ENCODE measurements at regions not wholly inside any gene's neighbourhood (a gene's known extent, or its start where the extent isn't known, plus 50 kb on each side); places are given as distances from the start of the nearest gene placed in this dataset.
"Not testable (repeated sequence)": the region's sequence is repeated elsewhere in the genome, so short reads cannot be mapped to it uniquely, and the experiment has no call there.

DNA sequence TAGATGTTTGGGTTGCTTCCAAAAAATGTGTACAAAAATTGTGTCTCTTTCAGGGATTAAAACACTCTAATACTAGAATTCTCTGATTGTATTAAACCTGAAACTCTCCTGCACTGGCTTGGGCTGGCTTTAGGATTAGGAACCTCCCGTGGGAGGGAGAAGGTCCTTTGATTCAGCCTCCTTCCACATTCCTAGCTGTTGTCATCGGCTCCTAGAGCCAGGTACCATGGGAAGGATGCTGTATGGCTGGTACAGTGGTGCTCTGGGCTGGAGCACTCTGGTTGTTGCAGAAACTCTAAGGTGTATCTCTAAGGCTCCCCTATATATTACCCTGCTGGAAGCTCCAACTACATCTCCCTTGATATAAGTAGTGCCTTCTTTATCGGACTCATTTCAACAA, 245.2 kb upstream of the FOXK1 start:
- no peak for DNase-seq (ENCODE audit: low read depth in 2 of 3, low spot score in 2 of 3)

DNA sequence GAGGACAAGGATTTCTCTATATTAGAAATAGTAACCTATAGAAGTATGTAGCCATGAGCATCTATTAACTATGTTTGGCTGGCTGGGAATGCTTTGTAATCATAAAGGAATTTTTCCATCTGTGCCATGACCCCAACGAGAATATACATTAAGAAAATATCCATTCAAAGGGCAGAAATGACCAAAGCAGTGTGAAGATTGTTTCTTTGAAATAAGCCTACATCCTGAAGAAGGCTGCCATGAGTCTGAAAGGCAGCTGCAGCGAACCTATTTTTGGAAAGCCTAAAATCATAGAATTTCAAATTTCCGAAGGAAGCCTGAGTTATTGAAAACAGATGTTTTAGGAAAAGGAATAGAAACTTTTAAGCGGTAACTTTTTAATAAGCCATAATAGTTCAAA, 244.2 kb upstream of the FOXK1 start:
- no peak for DNase-seq (ENCODE audit: low read depth in 2 of 3, low spot score in 2 of 3)

DNA sequence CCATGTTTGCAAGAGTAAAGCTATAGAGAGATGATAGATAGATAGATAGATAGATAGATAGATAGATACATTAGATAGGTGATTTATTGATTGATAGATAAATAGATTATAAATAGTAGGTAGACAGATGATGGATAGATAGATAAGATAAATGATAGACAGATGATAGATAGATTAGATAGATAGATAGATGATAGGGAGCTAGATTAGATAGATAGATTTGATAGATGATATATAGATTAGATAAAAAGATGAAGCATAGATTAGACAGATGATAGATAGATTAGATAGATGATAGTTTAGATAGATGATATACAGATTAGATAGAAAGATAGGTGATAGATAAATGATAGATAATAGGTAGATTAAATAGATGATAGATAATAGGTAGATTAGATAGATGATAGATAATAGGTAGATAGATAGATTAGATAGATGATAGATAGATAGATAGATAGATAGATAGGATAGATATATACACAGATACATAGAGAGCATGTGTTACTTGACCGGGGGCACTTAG, 243.3 kb upstream of the FOXK1 start:
- DNase-seq (ENCODE audit: low read depth in 2 of 3, low spot score in 2 of 3), result no peak

DNA sequence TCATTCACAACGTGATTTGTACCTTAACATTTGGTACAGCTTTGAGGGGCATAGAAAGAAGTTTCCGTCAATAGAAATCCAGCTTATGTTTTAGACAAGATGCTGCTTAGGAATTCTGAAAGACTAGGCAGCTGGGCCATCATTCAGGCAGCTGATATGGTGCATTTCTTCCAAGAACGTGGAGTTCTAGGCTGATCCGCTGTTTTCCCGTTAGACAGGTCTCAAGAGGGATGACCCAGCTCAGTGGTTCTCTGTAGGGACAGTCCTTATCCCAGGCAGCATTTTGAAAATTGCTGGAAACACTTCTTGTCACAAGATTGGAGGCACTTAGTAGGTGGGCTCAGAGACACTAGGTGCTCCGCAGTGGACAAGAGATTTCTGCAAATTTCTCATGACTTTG, 242.7 kb upstream of the FOXK1 start:
- no peak for DNase-seq (ENCODE audit: low read depth in 2 of 3, low spot score in 2 of 3)

DNA sequence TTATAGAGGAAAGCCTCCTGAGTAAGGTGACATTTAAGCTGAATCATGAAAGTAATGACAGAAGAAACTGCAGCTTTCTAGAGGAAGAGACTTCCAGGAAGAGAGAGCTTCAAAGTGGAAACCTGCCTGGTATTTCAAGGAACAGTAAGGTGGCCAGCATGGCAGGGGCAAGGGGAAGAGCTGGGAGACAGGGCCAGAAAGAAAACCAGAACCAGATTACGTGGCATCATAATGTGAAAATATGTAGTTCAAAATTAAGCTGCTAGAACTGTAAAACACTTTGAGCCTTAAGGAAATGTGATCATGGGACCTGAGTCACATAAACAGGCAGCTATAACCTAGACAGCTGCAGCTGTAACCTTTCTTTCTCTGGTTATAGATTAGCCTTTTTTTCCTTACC, 238.0 kb upstream of the FOXK1 start:
- no peak for DNase-seq (ENCODE audit: low read depth in 2 of 3, low spot score in 2 of 3)

DNA sequence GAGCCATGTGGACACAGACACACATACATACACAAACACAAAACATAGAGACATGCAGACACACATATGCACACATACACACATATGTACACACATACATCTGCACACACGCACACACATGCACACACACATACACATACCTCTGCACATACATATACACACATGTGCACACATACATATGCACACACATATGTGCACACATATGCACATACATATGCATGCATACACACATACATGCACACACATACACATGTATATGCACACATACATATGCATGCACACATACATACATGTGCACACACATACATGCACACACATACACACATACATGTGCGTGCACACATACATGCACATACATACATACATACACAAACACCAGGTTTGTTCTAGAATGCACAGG, 236.3 kb upstream of the FOXK1 start:
- DNase-seq (ENCODE audit: low read depth in 2 of 3, low spot score in 2 of 3), result no peak

DNA sequence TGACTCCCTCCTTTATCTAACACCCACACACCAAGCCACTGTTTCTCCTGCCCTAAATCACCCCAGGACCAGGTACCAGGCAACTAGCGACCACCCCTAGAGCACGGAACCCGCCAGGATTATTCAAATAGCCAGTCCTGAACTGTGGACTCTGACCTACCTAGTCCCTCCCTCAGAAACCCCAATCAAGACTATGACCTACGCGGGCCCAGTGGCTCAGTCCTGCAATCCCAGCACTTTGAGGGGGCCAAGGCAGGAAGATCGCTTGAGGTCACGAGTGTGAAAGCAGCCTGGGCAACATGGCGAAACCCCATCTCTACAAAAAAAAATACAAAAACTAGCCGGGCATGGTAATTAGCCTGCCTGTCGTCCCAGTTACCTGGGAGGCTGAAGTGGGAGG, 232.8 kb upstream of the FOXK1 start:
- DNase-seq (ENCODE audit: low read depth in 2 of 3, low spot score in 2 of 3), result no peak

DNA sequence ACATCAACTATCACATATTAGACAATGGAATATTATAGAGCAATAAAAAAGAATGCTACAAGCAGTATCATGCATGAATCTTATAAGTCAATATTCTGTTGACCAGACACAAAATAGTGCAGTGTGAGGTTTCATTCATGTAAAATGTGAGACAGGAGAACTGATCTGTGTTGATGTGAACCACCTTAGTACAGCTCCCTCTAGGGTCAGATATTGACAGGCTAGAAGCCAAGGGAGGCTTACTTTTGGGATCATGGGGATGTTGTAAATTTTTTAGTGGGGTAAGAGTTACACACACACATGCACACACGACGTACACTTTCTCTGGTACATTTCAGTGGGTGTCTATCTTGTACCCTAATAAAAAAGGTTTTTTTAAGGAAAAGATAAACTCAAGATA, 231.6 kb upstream of the FOXK1 start:
- DNase-seq (ENCODE audit: low read depth in 2 of 3, low spot score in 2 of 3), result no peak

DNA sequence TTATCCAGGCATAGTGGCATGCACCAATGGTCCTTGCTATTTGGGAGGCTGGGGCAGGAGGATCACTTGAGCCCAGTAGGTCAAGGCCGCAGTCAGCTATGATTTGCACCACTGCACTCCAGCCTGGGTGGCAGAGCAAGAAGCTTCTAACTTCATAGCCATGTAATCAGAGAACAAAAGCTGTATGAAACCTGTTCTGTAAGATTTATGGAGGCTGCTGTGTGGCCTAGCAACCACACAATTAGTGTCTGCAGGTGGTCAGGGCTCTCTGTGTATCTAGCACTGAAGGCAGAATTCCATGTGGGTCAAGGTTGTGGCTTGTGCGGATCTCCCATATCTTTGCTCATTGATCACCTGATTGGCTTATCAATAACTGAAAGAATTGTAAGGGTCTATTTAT, 221.5 kb upstream of the FOXK1 start:
- DNase-seq (ENCODE audit: low read depth in 2 of 3, low spot score in 2 of 3), result no peak

DNA sequence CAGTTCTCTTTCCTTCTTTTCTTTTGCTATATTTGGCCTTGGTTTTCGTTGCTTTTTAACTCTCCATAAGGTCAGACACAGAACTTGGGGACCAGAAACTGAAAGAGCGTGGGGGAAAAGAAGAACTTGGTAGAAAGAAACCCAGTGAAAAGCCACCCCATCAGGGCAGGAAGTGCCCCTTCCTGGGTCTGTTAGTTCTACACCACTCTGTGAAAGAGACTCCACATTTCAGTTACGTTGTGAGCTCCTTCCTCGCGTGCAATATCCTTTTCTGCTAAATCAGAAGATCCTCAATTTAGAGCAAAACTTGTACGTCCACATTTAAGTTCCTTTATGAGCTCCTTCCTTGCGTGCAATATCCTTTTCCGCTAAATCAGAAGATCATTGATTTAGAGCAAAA, 220.6 kb upstream of the FOXK1 start:
- no peak for DNase-seq (ENCODE audit: low read depth in 2 of 3, low spot score in 2 of 3)

DNA sequence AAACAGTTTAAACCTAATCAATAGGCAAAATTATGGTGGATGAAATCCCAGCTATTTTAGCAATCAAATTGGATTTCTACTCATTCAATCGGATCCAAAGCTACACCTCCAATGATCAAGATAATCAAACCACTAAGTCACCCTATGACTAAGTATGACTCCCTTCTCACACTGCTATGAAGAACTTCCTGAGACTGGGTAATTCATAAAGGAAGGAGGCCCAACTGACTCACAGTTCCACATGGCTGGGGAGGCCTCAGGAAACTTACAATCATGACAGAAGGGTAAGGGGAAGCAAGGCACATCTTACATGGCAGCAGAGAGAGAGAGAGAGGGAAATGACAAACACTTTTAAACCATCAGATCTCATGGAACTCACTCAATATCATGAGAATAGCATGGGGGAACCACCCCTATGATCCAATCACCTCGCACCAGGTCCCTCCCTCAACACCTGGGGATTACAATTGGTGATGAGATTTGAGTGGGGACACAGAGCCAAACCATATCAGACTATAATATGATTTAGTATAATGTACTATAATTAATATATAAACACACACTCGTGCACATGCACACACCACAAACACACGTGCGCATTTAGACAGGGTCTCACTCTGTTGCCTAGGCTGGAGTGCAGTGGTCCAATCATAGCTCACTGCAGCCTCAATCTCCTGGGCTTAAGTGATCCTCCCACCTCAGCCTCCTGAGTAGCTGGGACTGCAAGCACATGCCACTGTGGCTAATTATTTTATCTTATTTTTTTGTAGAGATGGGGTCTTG, 213.6 kb upstream of the FOXK1 start:
- DNase-seq (ENCODE audit: low read depth in 2 of 3, low spot score in 2 of 3), result no peak

DNA sequence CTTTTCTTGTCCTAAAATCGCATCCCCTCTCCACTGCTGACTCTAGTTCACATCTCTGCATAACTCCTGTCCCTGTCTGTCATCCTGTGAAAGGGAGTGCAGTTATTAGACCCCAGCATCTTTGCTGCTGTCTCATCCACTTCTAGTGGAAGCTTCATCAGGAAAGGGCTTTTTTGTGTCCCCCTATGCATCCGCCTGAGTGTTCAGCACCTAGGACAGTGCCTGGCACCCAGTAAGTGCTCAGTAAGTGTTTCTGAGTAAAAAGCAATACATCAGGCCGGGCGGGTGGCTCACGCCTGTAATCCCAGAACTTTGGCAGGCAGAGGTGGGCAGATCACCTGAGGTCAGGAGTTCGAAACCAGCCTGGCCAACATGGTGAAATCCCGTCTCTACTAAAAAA, 211.8 kb upstream of the FOXK1 start:
- no peak for DNase-seq (ENCODE audit: low read depth in 2 of 3, low spot score in 2 of 3)

DNA sequence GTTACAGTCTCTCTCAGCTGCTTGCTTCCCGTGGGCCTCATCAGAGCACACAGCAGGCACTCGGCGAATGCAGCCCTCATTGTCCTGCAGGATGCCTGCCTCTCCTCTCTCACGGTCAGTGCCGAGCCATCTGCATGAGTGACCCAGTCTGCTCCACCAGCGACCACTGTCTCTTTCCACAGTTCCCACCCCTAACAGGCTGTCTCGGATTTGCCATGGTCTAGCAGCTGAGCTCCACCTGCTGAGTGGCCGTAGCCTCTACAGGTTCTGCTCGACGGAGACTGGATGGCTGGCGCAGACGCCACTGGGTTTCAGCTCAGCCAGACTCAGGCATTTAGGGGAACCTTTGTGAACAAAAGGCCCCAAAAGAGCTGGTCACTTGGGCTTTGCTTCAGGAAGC, 209.4 kb upstream of the FOXK1 start:
- DNase-seq (ENCODE audit: low read depth in 2 of 3, low spot score in 2 of 3), result no peak

DNA sequence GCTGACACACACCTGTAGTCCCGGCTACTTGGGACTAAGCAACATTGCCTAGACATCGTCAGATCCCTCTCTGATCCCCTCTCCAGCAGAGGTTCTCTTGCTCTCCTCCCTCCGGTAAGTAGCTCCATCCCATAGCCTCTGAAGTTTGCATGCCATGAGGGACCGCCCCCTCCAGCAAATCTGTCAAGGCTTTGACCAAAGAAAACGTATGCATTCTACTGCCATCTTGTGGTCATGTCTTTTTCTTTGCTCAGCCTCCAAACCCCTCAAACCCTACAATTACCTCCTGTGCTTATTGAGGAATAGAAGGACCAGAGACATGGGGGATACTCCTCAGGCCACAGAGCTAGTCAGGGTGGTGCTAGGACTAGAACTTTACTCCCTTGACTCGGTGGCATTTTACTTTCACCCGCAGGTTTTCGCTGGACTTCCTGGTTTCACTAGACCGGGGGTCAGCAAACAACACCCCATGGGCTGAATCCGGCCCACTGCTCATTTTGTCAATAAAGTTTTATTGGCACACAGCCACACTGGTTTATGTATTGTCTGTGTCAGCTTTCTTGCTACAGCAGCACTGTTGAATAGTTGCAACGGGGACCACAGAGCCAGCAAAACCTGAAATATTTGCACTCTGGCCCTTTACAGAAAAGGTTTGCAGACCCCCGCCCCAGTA, 202.6 kb upstream of the FOXK1 start:
- peak in 2 of 3 donors; percentile 36 to 51 for DNase-seq (ENCODE audit: low read depth in 2 of 3, low spot score in 2 of 3)

DNA sequence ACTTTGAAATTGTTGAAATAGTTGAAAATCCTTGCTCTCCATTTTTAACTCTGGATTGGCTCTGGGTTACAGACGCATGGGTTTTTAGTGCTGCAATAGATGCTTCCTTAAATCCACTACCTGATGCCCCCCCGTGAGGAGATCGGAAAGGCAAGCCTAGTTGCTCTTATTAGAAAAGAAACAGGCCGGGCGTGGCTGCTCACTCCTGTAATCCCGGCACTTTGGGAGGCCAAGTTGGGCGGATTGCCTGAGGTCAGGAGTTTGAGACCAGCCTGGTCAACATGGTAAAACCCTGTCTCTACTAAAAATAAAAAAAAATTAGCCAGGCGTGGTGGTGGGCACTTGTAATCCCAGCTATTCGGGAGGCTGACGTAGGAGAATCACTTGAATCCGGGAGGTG, 202.0 kb upstream of the FOXK1 start:
- not testable (repeated sequence) for DNase-seq (ENCODE audit: low read depth in 2 of 3, low spot score in 2 of 3)

DNA sequence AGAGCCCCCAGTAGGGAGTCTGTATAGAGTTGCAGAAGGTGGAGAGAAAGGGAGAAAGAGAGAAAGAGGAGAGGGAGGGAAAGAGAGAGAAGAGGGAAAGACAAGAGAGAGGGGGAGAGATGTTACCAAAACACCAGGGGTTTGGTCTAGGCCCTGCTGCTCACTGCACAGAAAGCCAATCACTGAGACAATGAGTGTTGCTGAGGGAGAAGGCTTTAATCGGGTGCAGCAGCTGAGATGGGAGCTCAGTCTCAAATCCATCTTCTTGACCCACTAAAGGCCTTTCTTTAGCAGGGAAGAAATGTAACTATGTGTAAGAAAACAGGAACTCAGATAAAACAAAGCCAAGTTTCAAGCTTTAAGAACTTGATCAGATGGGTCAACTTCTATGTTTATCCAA, 198.2 kb upstream of the FOXK1 start:
- no peak for DNase-seq (ENCODE audit: low read depth in 2 of 3, low spot score in 2 of 3)

DNA sequence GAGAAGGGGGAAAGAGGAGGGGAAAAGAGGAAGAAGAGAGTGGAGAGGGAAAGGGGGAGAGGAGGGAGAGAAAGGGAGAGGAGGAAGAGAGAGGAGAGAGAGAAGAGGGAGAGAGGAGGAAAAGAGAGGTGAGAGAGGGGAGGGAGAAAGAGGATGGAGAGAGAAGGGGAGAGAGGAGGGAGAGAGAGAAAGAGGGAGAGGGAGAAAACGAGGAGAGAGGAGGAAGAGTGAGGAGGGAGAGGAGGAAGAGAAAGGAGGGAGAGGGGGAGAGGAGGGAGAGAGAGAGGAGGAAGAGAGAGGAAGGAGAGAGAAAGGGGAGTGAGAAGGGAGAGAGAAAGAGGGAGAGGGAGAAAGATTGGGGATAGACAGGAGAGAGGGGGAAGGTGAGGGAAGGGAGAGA, 197.6 kb upstream of the FOXK1 start:
- DNase-seq (ENCODE audit: low read depth in 2 of 3, low spot score in 2 of 3), result no peak

DNA sequence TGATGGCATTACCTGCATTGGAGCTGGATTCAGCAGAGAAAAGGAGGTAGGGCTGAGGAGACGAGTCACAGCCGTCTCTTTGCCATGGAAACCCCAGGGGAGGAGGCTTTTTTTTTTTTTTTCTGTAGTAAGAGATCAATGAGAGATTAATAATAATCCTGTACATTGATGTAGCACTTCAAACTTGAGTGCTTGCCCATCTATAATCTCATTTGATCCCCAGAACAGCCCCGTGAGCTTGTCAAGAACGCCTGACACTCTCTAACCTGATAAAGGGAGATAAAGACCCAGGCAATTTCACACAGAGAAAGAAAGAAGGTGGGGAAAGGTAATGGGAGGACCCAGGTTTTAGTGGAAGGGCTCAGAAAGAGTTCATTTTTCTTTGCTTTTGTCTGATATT, 195.2 kb upstream of the FOXK1 start:
- DNase-seq (ENCODE audit: low read depth in 2 of 3, low spot score in 2 of 3), result no peak

DNA sequence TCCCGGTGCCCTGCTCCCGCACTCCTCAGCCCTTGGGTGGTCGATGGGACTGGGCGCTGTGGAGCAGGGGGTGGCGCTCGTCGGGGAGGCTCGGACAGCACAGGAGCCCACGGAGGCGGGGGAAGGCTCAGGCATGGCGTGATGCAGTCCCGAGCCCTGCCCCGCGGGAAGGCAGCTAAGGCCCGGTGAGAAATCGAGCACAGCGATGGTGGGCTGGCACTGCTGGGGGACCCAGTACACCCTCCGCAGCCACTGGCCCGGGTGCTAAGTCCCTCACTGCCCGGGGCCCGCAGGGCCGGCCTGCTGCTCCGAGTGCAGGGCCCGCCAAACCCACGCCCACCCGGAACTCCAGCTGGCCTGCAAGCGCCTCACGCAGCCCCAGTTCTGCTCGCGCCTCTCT, 185.2 kb upstream of the FOXK1 start:
- DNase-seq (ENCODE audit: low read depth in 2 of 3, low spot score in 2 of 3), result not testable (repeated sequence)

DNA sequence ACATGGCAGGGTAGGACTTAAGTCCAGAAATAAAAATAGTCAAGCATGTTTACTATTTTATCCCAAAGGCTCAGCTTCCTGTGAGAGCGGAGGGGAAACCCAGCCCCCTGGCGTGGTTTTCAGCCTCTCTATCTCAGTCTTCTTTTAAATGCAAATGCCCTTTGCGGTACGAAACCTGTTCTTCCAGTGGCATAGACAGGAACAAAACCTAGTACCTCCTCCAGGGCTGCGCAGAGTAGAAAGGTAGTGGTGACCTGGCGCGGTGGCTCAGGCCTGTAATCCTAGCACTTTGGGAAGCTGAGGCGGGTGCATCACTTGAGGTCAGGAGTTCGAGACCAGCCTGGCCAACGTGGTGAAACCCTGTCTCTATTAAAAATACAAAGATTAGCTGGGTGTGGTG, 181.3 kb upstream of the FOXK1 start:
- no peak for DNase-seq (ENCODE audit: low read depth in 2 of 3, low spot score in 2 of 3)

DNA sequence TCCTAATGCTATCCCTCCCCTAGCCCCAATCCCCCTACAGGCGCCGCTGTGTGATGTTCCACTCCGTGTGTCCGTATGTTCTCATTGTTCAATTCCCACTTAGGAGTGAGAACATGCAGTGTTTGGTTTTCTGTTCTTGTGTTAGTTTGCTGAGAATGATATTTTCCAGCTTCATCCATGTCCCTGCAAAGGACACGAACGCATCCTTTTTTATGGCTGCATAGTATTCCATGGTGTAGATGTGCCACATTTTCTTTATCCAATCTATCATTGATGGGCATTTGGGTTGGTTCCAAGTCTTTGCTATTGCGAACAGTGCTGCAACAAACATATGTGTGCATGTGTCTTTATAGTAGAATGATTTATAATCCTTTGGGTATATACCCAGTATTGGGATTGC, 174.2 kb upstream of the FOXK1 start:
- not testable (repeated sequence) for DNase-seq (ENCODE audit: low read depth in 2 of 3, low spot score in 2 of 3)

DNA sequence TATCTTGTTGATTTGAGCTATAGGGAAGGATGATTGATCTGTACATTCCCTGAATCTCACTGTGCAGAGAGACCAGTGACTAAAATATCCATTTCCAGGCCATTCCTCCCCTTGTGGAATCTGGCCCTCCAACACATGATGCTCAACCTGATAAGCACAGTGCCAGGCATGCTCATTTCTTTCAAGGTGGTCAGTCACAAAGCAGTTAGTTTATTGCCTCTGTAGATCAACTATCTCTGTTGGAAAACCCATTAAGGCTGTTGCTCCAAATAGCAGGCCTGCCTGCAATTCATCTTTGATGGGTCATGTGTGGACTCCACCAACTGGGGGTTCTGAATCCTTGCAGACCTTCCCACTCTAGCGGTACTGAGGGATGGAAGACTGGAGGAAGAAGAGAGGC, 168.6 kb upstream of the FOXK1 start:
- DNase-seq (ENCODE audit: low read depth in 2 of 3, low spot score in 2 of 3), result no peak
